HG03460 (cell line): ENCODE measurements at regions not wholly inside any gene's neighbourhood (a gene's known extent, or its start where the extent isn't known, plus 50 kb on each side); places are given as distances from the start of the nearest gene placed in this dataset.
"Not testable (repeated sequence)": the region's sequence is repeated elsewhere in the genome, so short reads cannot be mapped to it uniquely, and the experiment has no call there.

ENCODE experiments used
- ATAC-seq: cut with Tn5 transposase; IDR thresholded peaks from one replicate; pipeline ENCODE4 v1.9.1; 2021; ENCODE audit not compliant: unreplicated experiment

DNA sequence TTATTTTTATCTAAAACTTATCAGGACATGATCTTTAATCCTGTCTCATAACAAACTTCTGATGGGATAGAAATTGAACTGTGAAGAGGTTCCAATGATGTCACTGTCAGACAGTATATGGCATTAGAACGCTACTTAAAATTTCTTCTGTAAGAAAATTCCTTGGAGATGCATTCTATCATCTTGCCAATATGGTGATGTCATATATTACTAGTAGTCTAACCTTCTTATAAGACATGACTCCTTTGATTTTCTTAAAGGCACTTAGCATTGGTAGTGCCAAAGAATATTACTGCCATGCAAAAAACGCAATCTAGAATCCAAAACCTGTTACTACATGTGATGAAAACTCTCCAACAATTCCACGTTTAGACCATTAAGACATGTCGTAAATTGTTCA lies 131.1 kb downstream of the SLC25A46 start:
- no peak for ATAC-seq

DNA sequence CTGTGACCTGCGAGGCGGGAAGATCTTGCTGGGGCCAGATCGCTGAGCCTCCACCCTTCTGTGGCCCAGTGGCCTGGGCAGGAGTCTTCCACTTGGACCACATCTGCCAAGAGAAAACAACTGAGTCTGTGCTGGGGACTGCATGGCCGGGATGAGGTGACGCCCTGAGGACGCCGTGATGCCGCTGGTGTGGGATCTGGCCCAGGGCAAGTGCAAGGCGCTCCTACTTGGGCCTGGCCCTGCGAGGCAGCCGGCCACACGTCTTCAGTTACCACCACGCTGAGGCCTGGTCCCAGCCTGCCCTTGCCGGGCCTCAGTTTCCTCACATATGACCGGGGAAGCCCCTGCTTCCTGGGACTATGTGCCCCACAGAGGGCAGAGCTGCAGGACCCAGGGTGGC lies 133.4 kb downstream of the SLC25A46 start:
- ATAC-seq, result no peak

DNA sequence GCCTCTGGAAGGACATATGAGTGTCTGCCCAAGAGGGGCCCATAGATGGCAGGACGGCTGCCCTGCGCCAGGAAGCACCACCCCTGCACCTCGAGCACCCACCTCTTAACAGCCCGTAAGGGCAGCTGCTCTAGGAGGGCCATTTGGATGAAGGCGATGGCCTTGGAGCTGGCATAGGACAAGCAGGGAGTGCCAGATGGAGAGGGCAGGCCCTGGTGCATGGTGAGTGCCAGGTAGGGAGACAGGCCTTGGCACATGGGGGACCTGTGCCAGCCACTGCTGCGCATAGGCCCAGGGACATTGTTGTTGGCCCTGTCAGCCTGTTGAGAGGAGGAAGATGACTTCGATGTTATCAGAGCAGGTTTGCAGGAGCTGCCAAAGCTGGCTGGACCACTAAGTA lies 134.2 kb downstream of the SLC25A46 start:
- ATAC-seq, result no peak

DNA sequence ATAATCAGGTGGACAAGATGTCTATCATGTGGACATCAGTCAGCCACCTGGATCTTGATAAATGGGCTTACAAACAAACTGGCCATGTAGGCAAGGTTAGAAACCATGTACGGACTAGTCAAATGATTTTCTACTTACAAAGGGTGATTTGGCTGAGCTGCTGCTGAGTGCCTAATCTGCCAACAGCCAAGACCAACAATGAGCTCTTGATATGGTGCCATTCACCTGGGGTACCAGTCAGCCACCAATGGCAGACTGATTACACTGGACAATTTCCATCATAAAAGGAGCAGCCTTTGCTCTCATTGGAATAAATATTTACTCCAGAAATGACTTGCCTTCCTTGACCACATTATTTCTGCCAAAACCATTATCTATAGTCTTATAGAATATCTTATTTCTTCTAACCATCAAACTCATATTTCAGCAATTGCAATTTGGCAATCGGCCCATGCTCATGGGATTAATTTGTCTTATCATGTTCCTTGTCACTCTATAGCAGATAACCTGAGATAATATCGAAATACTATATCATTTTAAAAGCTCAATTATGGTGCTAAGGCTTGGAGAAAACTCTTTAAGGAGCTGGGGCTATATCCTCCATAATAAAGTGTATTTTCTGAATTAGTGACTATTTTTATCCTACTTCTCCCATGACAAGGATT lies 135.1 kb downstream of the SLC25A46 start:
- no peak for ATAC-seq

DNA sequence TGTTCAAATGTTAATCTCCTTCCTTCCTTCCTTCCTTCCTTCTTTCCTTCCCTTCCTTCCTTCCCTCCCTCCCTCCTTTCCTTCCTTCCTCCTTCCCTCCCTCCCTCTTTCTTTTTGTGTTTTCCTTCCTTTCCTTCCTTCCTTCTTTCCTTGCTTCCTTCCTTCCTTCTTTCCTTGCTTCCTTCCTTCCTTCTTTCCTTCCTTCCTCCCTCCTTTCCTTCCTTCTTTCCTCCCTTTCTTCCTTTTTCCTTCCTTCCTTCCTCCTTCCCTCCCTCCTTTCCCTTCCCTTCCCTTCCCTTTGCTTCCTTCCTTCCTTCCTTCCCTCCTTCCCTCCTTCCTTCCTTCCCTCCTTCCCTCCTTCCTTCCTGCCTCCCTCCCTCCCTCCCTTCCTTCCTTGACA lies 136.3 kb downstream of the SLC25A46 start:
- ATAC-seq, result not testable (repeated sequence)

DNA sequence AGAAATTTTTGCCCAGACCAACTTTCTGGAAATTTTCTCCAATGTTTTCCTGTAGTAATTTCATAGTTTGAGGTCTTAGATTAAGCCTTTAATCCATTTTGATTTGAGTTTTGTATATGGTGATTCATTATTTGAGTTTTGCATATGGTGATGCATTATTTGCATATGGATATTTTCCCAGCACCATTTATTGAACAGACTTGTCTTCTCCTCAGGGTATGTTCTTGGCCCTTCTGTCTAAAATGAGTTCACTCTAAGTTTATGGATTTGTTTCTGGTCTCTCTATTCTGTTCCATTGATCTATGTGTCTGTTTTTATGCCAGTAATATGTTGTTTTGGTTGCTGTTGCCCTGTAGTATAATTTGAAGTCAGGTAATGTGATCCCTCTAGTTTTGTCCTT lies 139.3 kb downstream of the SLC25A46 start:
- ATAC-seq, result no peak

DNA sequence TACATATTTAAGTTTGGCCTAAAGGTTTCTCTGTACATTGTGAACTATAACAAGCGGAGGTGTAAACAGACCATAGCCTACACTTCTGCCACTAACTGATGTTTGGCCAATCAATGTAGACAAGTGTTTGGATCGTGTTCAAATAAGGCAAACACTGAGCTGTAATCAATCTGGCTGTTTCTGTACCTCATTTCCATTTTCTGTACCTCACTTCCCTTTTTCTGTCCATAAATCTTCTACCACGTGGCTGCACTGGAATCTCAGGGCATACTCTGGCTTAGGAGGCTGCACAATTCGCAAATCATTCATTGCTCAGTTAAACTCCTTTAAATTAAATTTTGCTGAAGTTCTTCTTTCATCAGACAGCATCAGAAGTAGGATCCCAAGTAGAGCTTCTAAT lies 140.9 kb downstream of the SLC25A46 start:
- ATAC-seq, result no peak

DNA sequence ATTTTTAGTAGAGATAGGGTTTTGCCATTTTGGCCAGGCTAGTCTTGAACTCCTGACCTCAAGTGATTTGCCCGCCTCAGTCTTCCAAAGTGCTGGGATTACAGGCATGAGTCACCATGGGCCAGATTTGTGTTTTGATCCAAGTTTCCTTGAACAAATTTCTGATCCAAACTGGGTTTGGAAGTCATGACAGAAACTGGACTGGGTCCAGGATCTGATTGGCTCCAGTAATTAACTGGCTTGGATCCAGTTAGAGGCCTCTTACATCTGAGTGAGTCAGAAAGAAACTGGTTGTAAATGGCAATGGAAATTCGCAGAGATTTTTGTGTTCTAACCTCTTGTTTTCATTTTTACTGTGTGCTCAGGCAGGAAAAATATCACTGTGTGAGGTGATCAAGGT lies 141.6 kb downstream of the SLC25A46 start:
- no peak for ATAC-seq

DNA sequence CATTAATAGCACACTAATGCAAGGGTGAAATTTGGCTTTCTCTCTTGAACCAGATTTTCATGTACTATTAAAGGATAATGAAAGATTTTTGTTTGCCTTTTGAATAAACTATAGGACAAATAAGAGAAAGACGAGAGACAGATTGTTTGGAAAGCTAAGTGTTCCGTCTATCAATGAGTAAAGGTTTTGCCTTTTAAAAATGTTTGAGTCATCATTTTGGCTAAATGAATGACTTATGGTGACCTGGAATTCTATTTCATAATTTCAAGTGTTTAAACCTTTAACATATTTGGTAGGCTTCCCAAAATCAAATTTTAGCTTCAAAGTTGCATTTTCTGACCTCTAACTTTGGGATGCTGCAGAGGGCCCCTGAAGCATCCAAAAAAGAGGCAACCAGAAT lies 145.2 kb downstream of the SLC25A46 start:
- ATAC-seq, result no peak

DNA sequence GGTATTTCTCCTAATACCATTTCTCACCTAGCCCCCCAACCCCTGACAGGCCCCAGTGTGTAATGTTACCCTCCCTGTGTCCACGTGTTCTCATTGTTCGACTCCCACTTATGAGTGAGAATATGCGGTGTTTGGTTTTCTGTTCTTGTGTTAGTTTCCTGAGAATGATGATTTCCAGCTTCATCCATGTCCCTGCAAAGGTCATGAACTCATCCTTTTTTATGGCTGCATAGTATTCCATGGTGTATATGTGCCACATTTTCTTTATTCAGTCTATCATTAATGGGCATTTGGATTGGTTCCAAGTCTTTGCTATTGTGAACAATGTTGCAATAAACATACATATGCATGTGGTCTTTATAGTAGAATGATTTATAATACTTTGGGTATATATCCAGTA lies 148.4 kb downstream of the SLC25A46 start:
- not testable (repeated sequence) for ATAC-seq

DNA sequence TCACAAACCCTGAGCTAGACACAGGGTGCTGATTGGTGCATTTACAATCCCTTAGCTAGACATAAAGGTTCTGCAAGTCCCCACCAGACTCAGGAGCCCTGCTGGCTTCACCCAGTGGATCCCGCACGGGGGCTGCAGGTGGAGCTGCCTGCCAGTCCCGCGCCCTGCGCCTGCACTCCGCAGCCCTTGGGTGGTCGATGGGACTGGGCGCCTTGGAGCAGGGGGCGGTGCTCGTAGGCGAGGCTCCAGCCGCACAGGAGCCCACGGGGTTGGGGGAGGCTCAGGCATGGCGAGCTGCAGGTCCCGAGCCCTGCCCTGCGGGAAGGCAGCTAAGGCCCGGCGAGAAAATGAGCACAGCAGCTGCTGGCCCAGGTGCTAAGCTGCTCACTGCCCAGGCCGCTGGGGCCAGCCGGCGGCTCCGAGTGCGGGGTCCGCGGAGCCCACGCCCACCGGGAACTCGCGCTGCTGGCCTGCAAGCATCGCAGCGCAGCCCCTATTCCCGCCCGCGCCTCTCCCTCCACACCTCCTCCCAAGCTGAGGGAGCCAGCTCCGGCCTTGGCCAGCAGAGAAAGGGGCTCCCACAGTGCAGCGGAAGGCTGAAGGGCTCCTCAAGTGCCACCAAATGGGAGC lies 155.2 kb downstream of the SLC25A46 start:
- ATAC-seq, result not testable (repeated sequence)

DNA sequence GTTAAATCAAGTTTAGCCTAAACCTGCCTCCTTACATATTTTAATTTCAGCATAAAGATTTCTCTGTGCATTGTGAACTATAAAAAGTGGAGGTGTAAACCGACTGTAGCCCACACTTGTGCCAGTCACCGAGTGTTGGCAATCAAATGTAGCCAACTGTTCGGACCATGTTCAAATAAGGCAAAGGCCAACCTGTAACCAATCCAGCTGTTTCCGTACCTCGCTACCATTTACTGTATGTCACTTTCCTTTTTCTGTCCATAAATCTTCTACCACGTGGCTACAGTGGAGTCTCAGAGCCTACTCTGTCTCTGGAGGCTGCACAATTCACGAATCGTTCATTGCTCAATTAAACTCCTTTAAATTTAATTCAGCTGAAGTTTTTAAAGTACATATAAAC lies 156.0 kb downstream of the SLC25A46 start:
- no peak for ATAC-seq

DNA sequence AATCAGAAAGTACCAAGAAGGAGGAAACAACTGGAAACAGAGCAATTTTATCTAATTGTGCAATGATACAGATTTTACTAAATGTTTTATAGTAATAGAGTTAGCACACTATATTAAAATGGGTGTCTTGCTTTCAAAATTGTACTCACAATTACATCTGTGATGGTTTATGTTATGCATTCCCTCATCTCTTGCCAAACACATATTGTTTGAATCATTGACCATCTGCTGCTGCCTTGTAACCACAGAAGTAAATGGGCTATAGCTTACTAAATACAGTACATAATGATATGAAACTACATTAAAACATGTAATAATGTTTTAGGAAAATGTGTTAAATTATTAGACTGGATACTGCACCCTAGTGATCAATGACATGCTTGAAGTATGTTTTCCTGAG lies 158.1 kb downstream of the SLC25A46 start:
- ATAC-seq, result no peak

DNA sequence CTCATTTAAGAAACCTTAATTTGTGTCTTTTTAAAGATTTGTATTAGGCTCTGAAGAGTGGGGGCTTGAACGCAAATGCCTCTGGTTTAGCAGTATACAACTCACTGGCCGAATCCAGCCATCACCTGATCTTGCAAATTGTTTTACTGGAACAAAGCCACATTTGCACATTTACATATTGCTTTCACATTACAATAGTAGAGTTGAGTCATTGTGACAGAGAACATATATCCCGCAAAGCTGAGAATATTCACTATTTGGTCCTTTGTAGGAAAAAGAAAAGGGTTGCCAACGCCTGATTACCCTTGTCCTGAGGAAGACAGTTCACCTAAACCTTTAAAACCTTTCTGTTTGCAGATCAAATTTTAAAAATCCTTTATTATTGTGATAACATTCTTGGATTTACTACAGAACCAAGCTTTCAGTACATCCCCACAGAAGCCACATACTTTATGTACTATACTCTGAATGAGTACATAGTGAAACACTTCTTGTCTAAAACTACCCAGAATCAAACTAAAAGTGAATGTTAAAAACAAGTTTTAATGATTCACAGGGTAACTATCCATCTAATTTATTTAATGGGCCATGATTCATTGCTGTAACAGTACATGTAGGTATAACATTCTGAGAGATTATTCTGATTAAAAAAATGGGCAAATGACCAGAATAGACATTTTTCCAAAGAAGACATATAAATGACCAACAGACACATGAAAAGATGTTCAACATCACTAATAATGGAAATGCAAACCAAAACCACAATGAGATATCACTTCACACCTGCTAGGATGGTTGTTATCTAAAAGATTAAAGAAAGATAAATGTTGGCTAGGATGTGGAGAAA lies 161.0 kb downstream of the SLC25A46 start:
- peak; percentile 84 for ATAC-seq

DNA sequence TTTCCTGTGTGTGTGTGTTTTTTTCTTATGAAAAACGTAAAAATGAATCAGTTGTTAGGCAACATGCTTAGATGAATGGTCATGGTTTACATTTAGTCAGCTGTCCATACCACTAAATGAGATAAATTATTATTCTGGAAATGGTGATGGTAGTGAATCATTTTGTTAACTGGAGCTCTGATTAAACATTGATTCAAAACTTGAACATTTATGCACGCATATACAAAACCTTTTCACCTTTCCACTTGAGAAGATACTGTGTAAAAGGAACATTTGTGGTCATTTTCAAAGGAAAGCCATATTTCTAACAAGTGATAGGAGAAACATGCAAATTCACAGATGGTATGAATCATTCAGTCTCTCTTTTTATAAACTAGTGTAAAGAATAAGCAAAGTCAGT lies 162.0 kb downstream of the SLC25A46 start:
- no peak for ATAC-seq

DNA sequence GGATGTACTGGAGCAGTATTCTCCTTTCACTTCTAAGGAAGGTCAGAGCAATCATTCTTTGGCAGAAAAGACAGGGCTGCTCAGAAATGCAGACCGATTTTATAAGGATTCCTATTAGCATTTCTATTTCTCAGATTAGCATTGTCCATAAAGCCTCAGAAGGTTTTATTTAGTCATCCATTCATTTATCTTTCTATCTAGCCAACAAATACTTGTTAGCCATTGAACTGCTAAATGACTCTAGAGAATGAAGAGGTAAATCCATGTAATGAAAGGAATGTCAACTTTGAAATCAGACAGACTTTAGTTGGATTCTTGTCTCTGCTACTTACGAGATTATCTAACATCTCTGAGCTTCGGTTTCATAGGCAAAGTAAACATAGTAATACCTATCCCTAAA lies 165.2 kb downstream of the SLC25A46 start:
- ATAC-seq, result no peak

DNA sequence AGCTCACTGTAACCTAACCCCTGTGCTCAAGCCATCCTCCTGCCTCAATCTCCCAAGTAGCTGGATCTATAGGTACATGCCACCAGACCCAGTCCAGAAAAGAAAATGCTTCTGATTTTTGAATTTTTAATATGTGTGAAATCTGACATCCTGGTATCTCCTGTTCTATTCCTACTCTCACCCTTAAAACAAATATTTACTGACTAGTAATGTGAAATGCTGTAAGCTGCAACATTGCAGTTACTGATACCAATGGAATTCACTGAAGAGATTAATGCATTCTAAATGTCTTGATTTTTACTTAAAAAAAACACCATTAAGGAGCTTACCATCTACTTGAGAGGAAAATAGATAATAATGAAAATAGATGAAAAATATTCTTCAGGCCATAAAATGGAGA lies 162.7 kb upstream of the TSLP start:
- ATAC-seq, result no peak

DNA sequence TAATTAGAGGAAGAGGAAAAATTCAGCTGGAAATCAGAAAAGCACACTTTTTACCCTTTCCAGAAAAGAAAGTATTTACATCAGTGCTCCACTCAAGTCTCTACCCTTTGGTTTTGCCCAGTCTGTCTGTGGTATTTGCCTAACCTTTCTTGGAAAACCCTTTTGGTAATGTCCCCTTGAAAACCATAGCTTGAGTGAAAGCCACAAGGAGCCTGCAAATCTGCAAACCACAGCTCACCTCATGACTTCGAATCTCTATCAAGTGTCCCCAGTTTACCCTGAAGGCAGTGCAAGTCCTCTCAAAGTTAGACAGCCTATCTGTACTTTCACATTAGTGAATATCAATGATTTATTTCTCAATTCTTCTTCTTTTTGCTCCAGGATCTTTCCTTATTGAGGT lies 162.1 kb upstream of the TSLP start:
- no peak for ATAC-seq

DNA sequence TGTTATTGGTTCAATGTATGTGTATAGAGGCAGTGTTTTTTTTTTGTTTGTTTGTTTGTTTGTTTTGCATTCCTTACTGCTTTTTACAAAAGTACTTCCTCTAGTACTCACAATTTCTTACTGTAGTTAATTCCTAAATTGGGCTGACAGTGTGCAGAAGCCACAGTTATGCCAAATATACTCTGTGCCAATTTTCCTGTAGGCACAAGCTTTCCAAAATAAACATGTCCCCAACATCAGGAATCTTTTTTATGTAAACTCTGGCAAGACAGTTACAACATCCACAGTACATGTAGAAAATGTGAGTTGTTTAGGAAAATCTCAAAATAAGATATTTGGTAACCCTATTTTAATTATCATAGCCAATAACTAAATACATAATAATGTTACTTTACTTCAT lies 161.6 kb upstream of the TSLP start:
- ATAC-seq, result no peak

DNA sequence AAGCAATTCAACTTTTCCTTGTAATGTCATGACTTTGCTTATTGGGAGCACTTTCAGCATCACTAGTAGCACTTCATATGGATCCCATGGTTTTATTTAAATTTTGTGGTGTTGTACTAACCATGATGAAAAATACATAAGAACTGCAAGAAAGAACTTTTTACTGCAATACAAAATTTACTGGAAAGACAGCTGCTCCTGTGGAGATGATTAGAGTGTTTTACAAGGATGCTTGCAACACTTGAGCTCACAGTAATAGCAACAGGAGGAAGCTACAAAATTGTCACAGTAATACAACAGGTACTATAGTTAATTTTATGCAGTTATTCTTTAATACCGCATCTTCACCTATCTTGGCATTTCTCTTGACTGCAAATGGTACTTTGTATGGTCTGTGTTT lies 158.3 kb upstream of the TSLP start:
- ATAC-seq, result no peak

DNA sequence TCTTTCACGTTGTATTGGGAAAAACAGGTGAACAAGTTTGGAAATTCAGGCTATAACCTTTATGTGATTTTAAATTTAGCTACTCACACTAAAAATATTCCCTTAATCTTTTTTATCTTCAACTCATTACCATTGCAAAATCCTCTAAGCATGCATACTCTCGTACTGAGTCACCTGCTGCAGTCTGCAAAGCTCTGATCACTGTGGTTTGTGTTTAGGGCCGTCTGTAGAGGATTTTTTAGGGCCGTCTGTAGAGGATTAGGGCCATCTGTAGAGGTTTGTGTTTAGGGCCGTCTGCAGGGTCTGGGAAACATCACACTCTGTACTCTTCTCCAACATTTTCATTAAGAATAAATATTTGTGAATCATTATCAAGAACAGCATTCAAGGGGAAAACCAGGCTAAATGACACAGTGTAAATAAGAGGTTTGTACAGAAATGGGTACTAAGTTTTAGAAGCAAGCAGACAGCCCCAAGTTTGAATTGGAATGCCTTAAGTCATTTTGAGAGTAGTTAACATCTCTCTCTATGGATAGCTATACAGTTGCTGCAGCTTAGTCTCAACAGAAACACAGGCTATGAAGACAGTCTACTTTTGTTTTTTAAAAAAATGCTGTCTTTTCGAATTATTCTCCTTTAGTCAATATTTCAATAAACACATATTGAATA lies 155.0 kb upstream of the TSLP start:
- peak; percentile 71 for ATAC-seq
